ENCODE measurements at regions not wholly inside any gene's neighbourhood (a gene's known extent, or its start where the extent isn't known, plus 50 kb on each side); places are given as distances from the start of the nearest gene placed in this dataset.

GRCh38 chr12:118773956-118774723, 207.2 kb upstream of the SRRM4 start:
- peak in 5 of 14 donors; percentile 1 to 31 (median 7) for DNase-seq

- no peak for DNase-seq
These were observed 203.8 kb upstream of the SRRM4 start for GRCh38 chr12:118777504-118777903.

- DNase-seq: no peak
These were observed 203.3 kb upstream of the SRRM4 start for GRCh38 chr12:118778077-118778476.

GRCh38 chr12:118780939-118781338, 200.4 kb upstream of the SRRM4 start:
- DNase-seq: no peak

- DNase-seq: no peak
These were observed 199.6 kb upstream of the SRRM4 start for GRCh38 chr12:118781692-118782091.

- no peak for DNase-seq
These were observed 197.6 kb upstream of the SRRM4 start for GRCh38 chr12:118783703-118784102.

- DNase-seq: no peak
These were observed 190.8 kb upstream of the SRRM4 start for GRCh38 chr12:118790578-118790977.

GRCh38 chr12:118813778-118814357, 167.5 kb upstream of the SRRM4 start:
- DNase-seq: no peak

- DNase-seq: peak in 1 of 14 donors; percentile 52
These were observed 165.0 kb upstream of the SRRM4 start for GRCh38 chr12:118816296-118816695.

- DNase-seq: no peak
These were observed 159.9 kb upstream of the SRRM4 start for GRCh38 chr12:118821386-118821925.

GRCh38 chr12:118822512-118822911, 158.8 kb upstream of the SRRM4 start:
- no peak for DNase-seq

GRCh38 chr12:118827047-118827446, 154.3 kb upstream of the SRRM4 start:
- no peak for DNase-seq

GRCh38 chr12:118827606-118828005, 153.7 kb upstream of the SRRM4 start:
- DNase-seq: peak in 2 of 14 donors; percentile 8 to 20

- DNase-seq: no peak
These were observed 151.0 kb upstream of the SRRM4 start for GRCh38 chr12:118830296-118830695.

GRCh38 chr12:118835926-118836325, 145.4 kb upstream of the SRRM4 start:
- DNase-seq: no peak

GRCh38 chr12:118840399-118840798, 140.9 kb upstream of the SRRM4 start:
- DNase-seq: no peak

- no peak for DNase-seq
These were observed 140.5 kb upstream of the SRRM4 start for GRCh38 chr12:118840878-118841277.

GRCh38 chr12:118841588-118841987, 139.8 kb upstream of the SRRM4 start:
- no peak for DNase-seq

- no peak for DNase-seq
These were observed 138.5 kb upstream of the SRRM4 start for GRCh38 chr12:118842866-118843265.

- DNase-seq: no peak
These were observed 134.9 kb upstream of the SRRM4 start for GRCh38 chr12:118846416-118846815.

- DNase-seq: no peak
These were observed 131.0 kb upstream of the SRRM4 start for GRCh38 chr12:118850244-118850825.

GRCh38 chr12:118851891-118852290, 129.4 kb upstream of the SRRM4 start:
- no peak for DNase-seq

GRCh38 chr12:118853634-118854033, 127.7 kb upstream of the SRRM4 start:
- DNase-seq: no peak

- no peak for DNase-seq
These were observed 125.5 kb upstream of the SRRM4 start for GRCh38 chr12:118855858-118856257.

Measured in C1 segment of cervical spinal cord (tissue), 14 donors.